Nephron progenitor cell (in vitro differentiated cells): ENCODE measurements at regions not wholly inside any gene's neighbourhood (a gene's known extent, or its start where the extent isn't known, plus 50 kb on each side); places are given as distances from the start of the nearest gene placed in this dataset.

Source experiments
- DNase-seq: peaks from one replicate; pipeline ENCODE4 v3.0.0; 2021
- H3K27ac Mint-ChIP-seq: 2 replicates; pipeline ENCODE4 v1.8.0; 2021; ENCODE audit warnings: mild to moderate bottlenecking, moderate library complexity, mixed read lengths
- H3K27me3 Mint-ChIP-seq: 2 replicates; pipeline ENCODE4 v1.8.0; 2021; ENCODE audit warnings: mild to moderate bottlenecking, low read depth, mixed read lengths; ENCODE audit not compliant: poor library complexity
- H3K36me3 Mint-ChIP-seq: 2 replicates; pipeline ENCODE4 v1.8.0; 2021; ENCODE audit warnings: low read depth, mixed read lengths
- H3K4me1 Mint-ChIP-seq: 2 replicates; pipeline ENCODE4 v1.8.0; 2021; ENCODE audit warnings: mixed read lengths
- H3K4me3 Mint-ChIP-seq: 2 replicates; pipeline ENCODE4 v1.8.0; 2021; ENCODE audit warnings: mild to moderate bottlenecking, moderate library complexity, mixed read lengths
- H3K9me3 Mint-ChIP-seq: 2 replicates; pipeline ENCODE4 v1.8.0; 2021; ENCODE audit warnings: mild to moderate bottlenecking, moderate library complexity, mixed read lengths
- CTCF ChIP-seq: fragments of 200-600 bp; sonication (generic); IDR thresholded peaks from 2 replicates; pipeline ENCODE4 v1.5.0; 2021; ENCODE audit warnings: antibody characterized with exemption

- TF ChIP-seq CTCF: no peak
- H3K27ac Mint-ChIP-seq: no peak overlapping the region
- no peak for DNase-seq
- no peaks in the 10 kb centered on the region for H3K36me3 Mint-ChIP-seq
- H3K4me3 Mint-ChIP-seq: no peak overlapping the region
- no peaks in the 10 kb centered on the region for H3K9me3 Mint-ChIP-seq
- H3K27me3 Mint-ChIP-seq: peaks cover 9% of the 10 kb centered on the region
- no peaks in the 10 kb centered on the region for H3K4me1 Mint-ChIP-seq
Observed at GRCh38 chr12:22850185-22850584, 225.2 kb downstream of the ETNK1 start.

DNA sequence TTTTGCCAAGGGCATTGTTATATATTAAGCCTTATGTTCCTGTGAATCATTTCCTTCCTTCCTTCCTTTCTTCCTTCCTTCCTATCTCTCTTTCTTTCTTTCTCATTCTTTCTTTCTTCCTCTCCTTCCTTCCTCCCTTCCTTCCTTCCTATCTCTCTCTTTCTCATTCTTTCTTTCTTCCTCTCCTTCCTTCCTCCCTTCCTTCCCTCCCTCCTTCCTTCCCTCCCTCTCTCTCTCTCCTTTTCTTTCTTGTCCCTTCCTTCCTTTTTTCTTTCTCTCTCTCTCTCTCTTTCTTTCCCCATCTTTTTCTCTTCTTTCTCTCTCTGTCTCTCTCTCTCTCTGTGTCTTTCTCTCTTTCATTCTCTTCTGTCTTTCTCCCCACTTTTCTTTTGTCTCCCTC, 226.6 kb downstream of the ETNK1 start:
- Mint-ChIP-seq H3K9me3 (no peaks in the 10 kb centered on the region), H3K27ac (no peak overlapping the region), H3K4me3 (no peak overlapping the region), H3K4me1 (no peaks in the 10 kb centered on the region), H3K27me3 (peaks cover 9% of the 10 kb centered on the region), H3K36me3 (no peaks in the 10 kb centered on the region)
- no peak for DNase-seq
- TF ChIP-seq CTCF: no peak

DNA sequence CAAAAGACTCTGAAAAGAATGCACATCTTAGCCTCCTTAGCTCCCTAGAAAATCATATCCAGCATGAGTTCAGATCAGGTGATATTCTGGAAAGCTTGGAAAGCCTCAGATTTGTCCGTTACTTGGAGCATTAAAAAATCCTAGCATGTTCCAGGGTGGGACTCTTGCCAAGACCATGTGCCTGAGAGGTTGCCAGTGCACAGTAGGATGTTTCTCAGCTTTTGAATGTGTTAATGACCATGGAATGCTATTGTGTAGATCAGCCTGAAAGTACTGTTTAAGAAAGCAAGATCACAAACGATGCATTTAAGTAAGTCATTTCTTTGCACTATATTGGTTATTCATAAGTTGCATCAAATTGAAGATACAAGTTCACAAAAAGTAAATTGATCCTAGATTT, 230.5 kb downstream of the ETNK1 start:
- Mint-ChIP-seq H3K9me3 (no peaks in the 10 kb centered on the region), H3K27ac (no peak overlapping the region), H3K4me1 (peaks cover 7% of the 10 kb centered on the region), H3K4me3 (no peak overlapping the region), H3K27me3 (peaks cover 8% of the 10 kb centered on the region), H3K36me3 (no peaks in the 10 kb centered on the region)
- no peak for TF ChIP-seq CTCF
- no peak for DNase-seq

GRCh38 chr12:22856178-22856577, 231.2 kb downstream of the ETNK1 start:
- peak; percentile 72 for TF ChIP-seq CTCF
- DNase-seq: no peak
- H3K4me1 Mint-ChIP-seq: peaks cover 7% of the 10 kb centered on the region

GRCh38 chr12:22858849-22859570, 234.0 kb downstream of the ETNK1 start:
- no peak for DNase-seq
- H3K9me3 Mint-ChIP-seq: no peaks in the 10 kb centered on the region
- no peak overlapping the region for H3K27ac Mint-ChIP-seq
- no peak overlapping the region for H3K4me3 Mint-ChIP-seq
- peaks cover 13% of the 10 kb centered on the region for H3K27me3 Mint-ChIP-seq
- H3K36me3 Mint-ChIP-seq: no peaks in the 10 kb centered on the region
- no peak for TF ChIP-seq CTCF
- peaks cover 7% of the 10 kb centered on the region for H3K4me1 Mint-ChIP-seq

More at GRCh38 chr12:22856178-22856577, 231.2 kb downstream of the ETNK1 start:
- Mint-ChIP-seq H3K9me3 (no peaks in the 10 kb centered on the region), H3K36me3 (no peaks in the 10 kb centered on the region), H3K27me3 (peaks cover 10% of the 10 kb centered on the region), H3K27ac (no peak overlapping the region), H3K4me3 (no peak overlapping the region)

- H3K9me3 Mint-ChIP-seq: no peaks in the 10 kb centered on the region
- TF ChIP-seq CTCF: no peak
- peaks cover 13% of the 10 kb centered on the region for H3K27me3 Mint-ChIP-seq
- DNase-seq: no peak
- peaks cover 7% of the 10 kb centered on the region for H3K4me1 Mint-ChIP-seq
- no peak overlapping the region for H3K27ac Mint-ChIP-seq
- H3K4me3 Mint-ChIP-seq: no peak overlapping the region
- no peaks in the 10 kb centered on the region for H3K36me3 Mint-ChIP-seq
Observed at GRCh38 chr12:22860926-22861325, 236.0 kb downstream of the ETNK1 start.
